H1 (cell line): ENCODE measurements at regions not wholly inside any gene's neighbourhood (a gene's known extent, or its start where the extent isn't known, plus 50 kb on each side); places are given as distances from the start of the nearest gene placed in this dataset.

Experiments
- CTCF ChIA-PET: fragments of 300-600 bp; sonication (Branson Sonifier 250); formaldehyde crosslinking; loops from one replicate; lab custom pipeline; 2021; ENCODE audit not compliant: partially characterized antibody; lab: Charles Lee
- POLR2A ChIA-PET: fragments of 300-600 bp; sonication (Branson Sonifier 250); formaldehyde crosslinking; loops from one replicate; lab custom pipeline; 2021; ENCODE audit warnings: inconsistent platforms; ENCODE audit not compliant: partially characterized antibody; lab: Charles Lee
- DNase-seq, 2 experiments: peaks; one replicate each; pipeline versions ENCODE4 v3.0.0 to v3.0.0-alpha.2; 2010 to 2022; ENCODE audit warnings: low spot score in 2 of 2, low read depth in 1 of 2, mixed read lengths in 1 of 2
- FAIRE-seq: peaks from 2 replicates; lab custom pipeline; 2011; peaks lifted over from hg19 to GRCh38; lab: Jason Lieb, UNC
- H2AFZ ChIP-seq: 2 replicates; pipeline ENCODE4 v1.8.1; 2012; ENCODE audit warnings: low read length, inconsistent platforms
- H2AK5ac ChIP-seq: 2 replicates; pipeline ENCODE4 v1.6.1; 2013; ENCODE audit warnings: low read depth, low read length
- H2BK120ac ChIP-seq: replicated peaks from 2 replicates; pipeline ENCODE3; 2013; ENCODE audit warnings: low read depth, low read length, inconsistent platforms
- H2BK12ac ChIP-seq: 2 replicates; pipeline ENCODE4 v1.6.1; 2013; ENCODE audit warnings: low read depth, low read length
- H2BK15ac ChIP-seq: 2 replicates; pipeline ENCODE4 v1.6.1; 2013; ENCODE audit warnings: low read length
- H2BK20ac ChIP-seq: 2 replicates; pipeline ENCODE4 v1.6.1; 2013; ENCODE audit warnings: low read length
- H2BK5ac ChIP-seq: 2 replicates; pipeline ENCODE4 v1.6.1; 2013; ENCODE audit warnings: low read depth, low read length
- H3K14ac ChIP-seq: 2 replicates; pipeline ENCODE4 v1.6.1; 2013; ENCODE audit warnings: inconsistent platforms; ENCODE audit not compliant: insufficient read length
- H3K18ac ChIP-seq: 2 replicates; pipeline ENCODE4 v1.6.1; 2013; ENCODE audit warnings: low read length; ENCODE audit errors: extremely low read depth
- H3K23ac ChIP-seq: 2 replicates; pipeline ENCODE4 v1.6.1; 2013; ENCODE audit warnings: inconsistent platforms; ENCODE audit not compliant: insufficient read length
- H3K23me2 ChIP-seq: 2 replicates; pipeline ENCODE4 v1.6.1; 2013; ENCODE audit warnings: low read depth, low read length
- H3K27ac ChIP-seq: 2 replicates; pipeline ENCODE4 v1.6.1; 2011; ENCODE audit warnings: low read depth, low read length, inconsistent platforms
- H3K27me3 ChIP-seq, 4 experiments: replicated peaks in 1 of 4; 1 replicate in 1 of 4; 2 replicates in 3 of 4; pipeline versions ENCODE4 v1.6.1 to v1.8.1; 2011 to 2013; ENCODE audit warnings: low read length in 3 of 4, mild to moderate bottlenecking in 3 of 4, inconsistent platforms in 2 of 4, mixed read lengths in 2 of 4, moderate library complexity in 1 of 4; ENCODE audit not compliant: control insufficient read depth in 3 of 4, insufficient read depth in 3 of 4; ENCODE audit errors: extremely low read depth in 1 of 4
- H3K36me3 ChIP-seq, 4 experiments: 2 replicates each; pipeline versions ENCODE4 v1.6.1 to v1.8.1; 2011 to 2013; ENCODE audit warnings: mild to moderate bottlenecking in 4 of 4, low read length in 3 of 4, moderate library complexity in 2 of 4, control low read depth in 1 of 4, inconsistent platforms in 1 of 4; ENCODE audit not compliant: insufficient read depth in 4 of 4, control insufficient read depth in 2 of 4
- H3K4ac ChIP-seq: replicated peaks from 2 replicates; pipeline ENCODE3; 2013; ENCODE audit warnings: low read length, low read depth, mixed read lengths, inconsistent platforms; ENCODE audit not compliant: insufficient read length
- H3K4me1 ChIP-seq, 4 experiments: replicated peaks in 1 of 4; 1 replicate in 1 of 4; 2 replicates in 3 of 4; pipeline versions ENCODE4 v1.6.1 to v1.8.1; 2011 to 2013; ENCODE audit warnings: low read length in 3 of 4, inconsistent platforms in 2 of 4, mixed read lengths in 1 of 4; ENCODE audit not compliant: insufficient read depth in 4 of 4, control insufficient read depth in 3 of 4
- H3K4me2 ChIP-seq, 2 experiments: 2 replicates each; pipeline versions ENCODE4 v1.6.1 to v1.8.1; 2011 to 2013; ENCODE audit warnings: low read depth in 2 of 2, low read length in 2 of 2, control low read depth in 1 of 2, inconsistent platforms in 1 of 2, mild to moderate bottlenecking in 1 of 2; ENCODE audit not compliant: insufficient read depth in 1 of 2
- H3K4me3 ChIP-seq, 4 experiments: fragments of 200-600, 300-600 bp in 1 of 4; sonication (generic), shearing (Covaris generic), sonication (Bioruptor Twin) in 1 of 4; 2 replicates each; pipeline versions ENCODE4 v1.5.1 to v1.8.1; 2011 to 2016; ENCODE audit warnings: low read length in 4 of 4, low read depth in 3 of 4, control low read depth in 2 of 4, inconsistent platforms in 2 of 4, mild to moderate bottlenecking in 2 of 4, mixed read lengths in 1 of 4, moderate library complexity in 1 of 4; ENCODE audit not compliant: insufficient read depth in 2 of 4; ENCODE audit errors: extremely low read depth in 1 of 4
- H3K56ac ChIP-seq: replicated peaks from 2 replicates; pipeline ENCODE3; 2013; ENCODE audit warnings: low read depth, mild to moderate bottlenecking, mixed read lengths, low read length, inconsistent platforms; ENCODE audit not compliant: insufficient read length
- H3K79me1 ChIP-seq: 2 replicates; pipeline ENCODE4 v1.6.1; 2013; ENCODE audit warnings: low read depth, low read length, control low read depth
- H3K79me2 ChIP-seq, 2 experiments: 2 replicates each; pipeline versions ENCODE4 v1.6.1 to v1.8.1; 2012 to 2013; ENCODE audit warnings: low read length in 2 of 2, mild to moderate bottlenecking in 2 of 2, inconsistent platforms in 1 of 2; ENCODE audit not compliant: insufficient read depth in 2 of 2, control insufficient read depth in 1 of 2
- H3K9ac ChIP-seq, 4 experiments: replicated peaks in 1 of 4; 1 replicate in 1 of 4; 2 replicates in 3 of 4; pipeline versions ENCODE4 v1.6.1 to v1.8.1; 2011 to 2013; ENCODE audit warnings: low read depth in 3 of 4, low read length in 3 of 4, control low read depth in 2 of 4, mild to moderate bottlenecking in 2 of 4, moderate library complexity in 2 of 4, inconsistent platforms in 1 of 4; ENCODE audit errors: extremely low read depth in 1 of 4
- H3K9me3 ChIP-seq, 2 experiments: 2 replicates each; pipeline versions ENCODE4 v1.6.1 to v1.8.1; 2012 to 2013; ENCODE audit warnings: mild to moderate bottlenecking in 2 of 2, moderate library complexity in 2 of 2, control low read depth in 1 of 2, inconsistent platforms in 1 of 2, low read depth in 1 of 2, low read length in 1 of 2, mixed read lengths in 1 of 2; ENCODE audit not compliant: insufficient read depth in 2 of 2
- H4K20me1 ChIP-seq, 2 experiments: replicated peaks in 1 of 2; 2 replicates each; pipeline versions ENCODE3 to v1.8.1; 2011 to 2013; ENCODE audit warnings: inconsistent platforms in 2 of 2, low read length in 2 of 2, mild to moderate bottlenecking in 1 of 2; ENCODE audit not compliant: insufficient read depth in 2 of 2, control insufficient read depth in 1 of 2
- H4K5ac ChIP-seq: 2 replicates; pipeline ENCODE4 v1.6.1; 2013; ENCODE audit warnings: low read length, low read depth, mixed read lengths, inconsistent platforms; ENCODE audit not compliant: insufficient read length
- H4K8ac ChIP-seq: 2 replicates; pipeline ENCODE4 v1.8.0; 2013; ENCODE audit warnings: mild to moderate bottlenecking, moderate library complexity, low read length, inconsistent platforms; ENCODE audit not compliant: insufficient read depth; ENCODE audit errors: extremely low read depth
- H4K91ac ChIP-seq: replicated peaks from 2 replicates; pipeline ENCODE3; 2013; ENCODE audit warnings: low read length, mixed read lengths, inconsistent platforms; ENCODE audit not compliant: insufficient read length
- BCL11A ChIP-seq, 2 experiments: IDR thresholded peaks; one replicate each; pipeline ENCODE4 v1.6.1; 2011; ENCODE audit warnings: low read depth in 2 of 2, low read length in 2 of 2, mild to moderate bottlenecking in 2 of 2
- CHD2 ChIP-seq: IDR thresholded peaks from 2 replicates; pipeline ENCODE4 v1.6.1; 2012; ENCODE audit warnings: low read length, improper control_type of control experiment
- KDM1A ChIP-seq: fragments of 200-600, 300-600 bp; sonication (generic); IDR thresholded peaks from 2 replicates; pipeline ENCODE4 v1.7.1; 2016; ENCODE audit warnings: mild to moderate bottlenecking, low read length, borderline replicate concordance
- KDM4A ChIP-seq: IDR thresholded peaks from one replicate; pipeline ENCODE4 v1.7.1; 2012; ENCODE audit warnings: low read depth, mild to moderate bottlenecking, moderate library complexity, low read length, inconsistent platforms; ENCODE audit not compliant: severe bottlenecking
- KDM5A ChIP-seq: fragments of 200-600 bp; IDR thresholded peaks from 2 replicates; pipeline ENCODE4 v1.7.1; 2012; ENCODE audit warnings: mild to moderate bottlenecking, low read length, inconsistent platforms, mixed read lengths
- MAX ChIP-seq: IDR thresholded peaks from 2 replicates; pipeline ENCODE4 v1.6.1; 2012; ENCODE audit warnings: inconsistent platforms
- RAD21 ChIP-seq, 2 experiments: IDR thresholded peaks in 1 of 2; conservative IDR thresholded peaks in 1 of 2; 2 replicates each; pipeline ENCODE4 v1.6.1; 2011; ENCODE audit warnings: low read depth in 2 of 2, low read length in 2 of 2, improper control_type of control experiment in 1 of 2, inconsistent platforms in 1 of 2, mild to moderate bottlenecking in 1 of 2, moderate library complexity in 1 of 2
- SAP30 ChIP-seq: fragments of 300-600 bp; sonication (generic); IDR thresholded peaks from 2 replicates; pipeline ENCODE4 v1.7.1; 2012; ENCODE audit warnings: low read length, moderate library complexity, mild to moderate bottlenecking, inconsistent platforms; ENCODE audit not compliant: insufficient read depth, insufficient replicate concordance
- SIN3A ChIP-seq, 2 experiments: IDR thresholded peaks in 1 of 2; conservative IDR thresholded peaks in 1 of 2; 2 replicates each; pipeline ENCODE4 v1.6.1; 2011 to 2012; ENCODE audit warnings: low read length in 2 of 2, improper control_type of control experiment in 1 of 2, low read depth in 1 of 2, mild to moderate bottlenecking in 1 of 2
- TBP ChIP-seq: IDR thresholded peaks from 2 replicates; pipeline ENCODE4 v1.6.1; 2011; ENCODE audit warnings: low read depth, low read length, improper control_type of control experiment
- TCF12 ChIP-seq: IDR thresholded peaks from 2 replicates; pipeline ENCODE4 v1.6.1; 2011; ENCODE audit warnings: low read depth, mild to moderate bottlenecking, low read length
- WGBS, 2 experiments: shearing (Covaris generic) in 1 of 2; methylation state at CpG; one replicate each; pipeline versions ENCODE4 v1.1.6 to v1.1.7; 2013 to 2015; ENCODE audit warnings: low lambda C conversion rate in 2 of 2, mixed read lengths in 2 of 2, inconsistent platforms in 1 of 2, low coverage in 1 of 2, missing lambda C conversion rate in 1 of 2; ENCODE audit not compliant: insufficient replicate concordance in 2 of 2, insufficient coverage in 1 of 2, insufficient read length in 1 of 2; ENCODE audit errors: extremely low coverage in 1 of 2, missing lambda C conversion rate in 1 of 2; 5-methylcytosine and 5-hydroxymethylcytosine counted together

GRCh38 chr15:69666921-69667811 is 214.5 kb downstream of the RPLP1 start:
- Histone ChIP-seq H3K14ac (no peak overlapping the region), H3K4me3 (no peak overlapping the region), H2BK20ac (no peak overlapping the region), H3K18ac (0 out of 2 replicates have a peak overlapping the region, but pooled peaks have one; percentile 13), H4K20me1 (no peaks in the 10 kb centered on the region), H2BK12ac (no peak overlapping the region), H3K9me3 (no peaks in the 10 kb centered on the region), H2AK5ac (no peak overlapping the region), H3K4me1 (peaks cover 0 to 12% (median 6%) of the 10 kb centered on the region in 4 experiments; a peak in 5 of 7 replicates), H4K91ac (no peak overlapping the region), H3K23ac (no peak overlapping the region), H3K27ac (no peak overlapping the region), H3K4ac (no peak overlapping the region), H2BK5ac (no peak overlapping the region), H4K5ac (no peak overlapping the region), H3K56ac (no peak overlapping the region), H3K9ac (no peak overlapping the region), H3K27me3 (0 out of 7 replicates have a peak, but pooled peaks cover 0 to 2% (median 0%) of the 10 kb centered on the region in 4 experiments), H3K79me2 (no peaks in the 10 kb centered on the region), H4K8ac (no peak overlapping the region), H3K23me2 (no peaks in the 10 kb centered on the region), H3K79me1 (no peaks in the 10 kb centered on the region), H2AFZ (no peak overlapping the region), H2BK15ac (no peak overlapping the region), H3K4me2 (no peak overlapping the region), H2BK120ac (no peak overlapping the region), H3K36me3 (no peaks in the 10 kb centered on the region)
- FAIRE-seq (no peak), DNase-seq (no peak)
- WGBS, 2 experiments = 83% methylated on average over 11 of the region's 19 CpGs; no CpG with 5 or more reads in 1 of the 2 experiments
- CTCF ChIA-PET = interaction anchor here (1.4 kb wide), 1 partner anchor 10 kb away, joined by 4 read pairs; no protein-coding TSS in a partner anchor
- POLR2A ChIA-PET = interaction anchor here (0.5 kb wide), 1 partner anchor 140 kb away, joined by 3 read pairs; no protein-coding TSS in a partner anchor
- no peak for TF ChIP-seq SAP30
- TF ChIP-seq TBP = no peak
- TF ChIP-seq MAX = no peak
- TF ChIP-seq KDM4A = no peak
- peak in 1 of 2 experiments; percentile 35; a peak in 1 of 4 replicates for TF ChIP-seq RAD21 (IDR thresholded peaks at IDR 0.05 in 1 of 2, conservative IDR thresholded peaks at IDR 0.05 in 1 of 2; ENCODE audit: low read depth in 2 of 2, low read length in 2 of 2)
- TF ChIP-seq BCL11A (IDR thresholded peaks at IDR 0.05; ENCODE audit: low read depth in 2 of 2, low read length in 2 of 2) = no peak
- TF ChIP-seq SIN3A (conservative IDR thresholded peaks at IDR 0.05 in 1 of 2, IDR thresholded peaks at IDR 0.05 in 1 of 2; ENCODE audit: low read depth in 1 of 2, low read length in 2 of 2) = no peak
- TF ChIP-seq TCF12 = no peak
- no peak for TF ChIP-seq CHD2
- no peak for TF ChIP-seq KDM5A
- TF ChIP-seq KDM1A = peak; percentile 51; the same call in 1 of the 2 replicates
